Fibroblast of lung (primary cell): ENCODE measurements at regions not wholly inside any gene's neighbourhood (a gene's known extent, or its start where the extent isn't known, plus 50 kb on each side); places are given as distances from the start of the nearest gene placed in this dataset.

Source experiments
- DNase-seq, 2 donors: peaks; one replicate each; pipeline versions ENCODE4 v3.0.0 to v3.0.0-alpha.2; 2010; ENCODE audit warnings: low read depth in 2 of 2
- H2AFZ ChIP-seq: 2 replicates; pipeline ENCODE4 v1.5.1; 2012; ENCODE audit warnings: low read length, control low read depth, inconsistent platforms
- H3K27ac ChIP-seq: 2 replicates; pipeline ENCODE4 v1.5.1; 2011; ENCODE audit warnings: low read length, control low read depth; ENCODE audit not compliant: insufficient read depth
- H3K27me3 ChIP-seq: 2 replicates; pipeline ENCODE4 v1.5.1; 2011; ENCODE audit warnings: mild to moderate bottlenecking, low read length; ENCODE audit not compliant: control insufficient read depth, insufficient read depth
- H3K36me3 ChIP-seq: 2 replicates; pipeline ENCODE4 v1.5.1; 2011; ENCODE audit warnings: low read length; ENCODE audit not compliant: control insufficient read depth, insufficient read depth
- H3K4me1 ChIP-seq: 2 replicates; pipeline ENCODE4 v1.5.1; 2011; ENCODE audit warnings: low read length; ENCODE audit not compliant: control insufficient read depth, insufficient read depth; ENCODE audit errors: extremely low read depth
- H3K4me2 ChIP-seq: 2 replicates; pipeline ENCODE4 v1.5.1; 2011; ENCODE audit warnings: low read length, control low read depth; ENCODE audit not compliant: insufficient read depth; ENCODE audit errors: extremely low read depth
- H3K4me3 ChIP-seq, 4 experiments: fragments of 200-600 bp in 1 of 4; sonication (generic) in 1 of 4; replicated peaks in 1 of 4; 2 replicates each; pipeline ENCODE4 v1.5.1; 2011 to 2016; ENCODE audit warnings: low read length in 4 of 4, low read depth in 3 of 4, mild to moderate bottlenecking in 3 of 4, control low read depth in 2 of 4, inconsistent platforms in 1 of 4, mixed read lengths in 1 of 4; ENCODE audit not compliant: insufficient read depth in 1 of 4; ENCODE audit errors: control extremely low read depth in 1 of 4
- H3K79me2 ChIP-seq: 2 replicates; pipeline ENCODE4 v1.5.1; 2012; ENCODE audit warnings: mild to moderate bottlenecking, low read length, inconsistent platforms; ENCODE audit not compliant: control insufficient read depth, insufficient read depth
- H3K9ac ChIP-seq: 2 replicates; pipeline ENCODE4 v1.5.1; 2011; ENCODE audit warnings: mild to moderate bottlenecking, low read length, control low read depth; ENCODE audit not compliant: insufficient read depth
- H3K9me3 ChIP-seq: 2 replicates; pipeline ENCODE4 v1.5.1; 2012; ENCODE audit warnings: low read depth, low read length; ENCODE audit not compliant: control insufficient read depth, insufficient read depth
- H4K20me1 ChIP-seq: 2 replicates; pipeline ENCODE4 v1.5.1; 2011; ENCODE audit warnings: low read length; ENCODE audit not compliant: control insufficient read depth, insufficient read depth; ENCODE audit errors: extremely low read depth
- EZH2 ChIP-seq: IDR thresholded peaks from 2 replicates; pipeline ENCODE4 v1.5.1; 2012; ENCODE audit warnings: low read length, control low read depth, mild to moderate bottlenecking; ENCODE audit errors: missing control alignments
- TF ChIP-seq, protein P1 (sequence below), 2 donors: IDR thresholded peaks in 1 of 2; conservative IDR thresholded peaks in 1 of 2; 1 replicate in 1 of 2; 2 replicates in 1 of 2; pipeline ENCODE4 v1.5.1; 2011 to 2012; ENCODE audit warnings: low read length in 2 of 2, control low read depth in 1 of 2, inconsistent platforms in 1 of 2, low read depth in 1 of 2, mild to moderate bottlenecking in 1 of 2

DNA sequence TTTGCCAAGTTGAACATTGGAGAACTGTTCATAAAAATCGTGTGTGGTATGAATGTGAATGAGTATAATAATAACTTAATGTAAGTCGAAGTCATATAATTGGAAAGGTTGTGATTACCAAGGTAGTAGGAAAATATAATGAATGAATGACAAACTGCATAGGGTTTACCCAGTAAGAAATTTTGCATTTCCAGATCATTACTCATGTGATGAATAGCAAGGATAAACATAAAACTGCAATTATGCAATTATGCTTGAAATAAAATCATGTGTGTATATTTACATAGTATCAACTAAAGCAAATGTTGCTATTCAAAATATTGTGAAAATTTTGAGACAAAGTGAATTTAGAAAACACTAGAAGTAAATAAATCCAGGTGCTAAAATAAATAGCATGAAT lies 1108.7 kb upstream of the TMEFF2 start:
- no peaks in the 10 kb centered on the region for H3K4me1 ChIP-seq
- H3K9me3 ChIP-seq: no peaks in the 10 kb centered on the region
- no peaks in the 10 kb centered on the region for H4K20me1 ChIP-seq
- no peak overlapping the region for H3K9ac ChIP-seq
- no peak overlapping the region for H3K27ac ChIP-seq
- no peak overlapping the region for H3K4me3 ChIP-seq
- H3K4me2 ChIP-seq: no peak overlapping the region
- no peaks in the 10 kb centered on the region for H3K36me3 ChIP-seq
- no peak overlapping the region for H2AFZ ChIP-seq
- no peaks in the 10 kb centered on the region for H3K27me3 ChIP-seq
- TF ChIP-seq, protein P1, sequence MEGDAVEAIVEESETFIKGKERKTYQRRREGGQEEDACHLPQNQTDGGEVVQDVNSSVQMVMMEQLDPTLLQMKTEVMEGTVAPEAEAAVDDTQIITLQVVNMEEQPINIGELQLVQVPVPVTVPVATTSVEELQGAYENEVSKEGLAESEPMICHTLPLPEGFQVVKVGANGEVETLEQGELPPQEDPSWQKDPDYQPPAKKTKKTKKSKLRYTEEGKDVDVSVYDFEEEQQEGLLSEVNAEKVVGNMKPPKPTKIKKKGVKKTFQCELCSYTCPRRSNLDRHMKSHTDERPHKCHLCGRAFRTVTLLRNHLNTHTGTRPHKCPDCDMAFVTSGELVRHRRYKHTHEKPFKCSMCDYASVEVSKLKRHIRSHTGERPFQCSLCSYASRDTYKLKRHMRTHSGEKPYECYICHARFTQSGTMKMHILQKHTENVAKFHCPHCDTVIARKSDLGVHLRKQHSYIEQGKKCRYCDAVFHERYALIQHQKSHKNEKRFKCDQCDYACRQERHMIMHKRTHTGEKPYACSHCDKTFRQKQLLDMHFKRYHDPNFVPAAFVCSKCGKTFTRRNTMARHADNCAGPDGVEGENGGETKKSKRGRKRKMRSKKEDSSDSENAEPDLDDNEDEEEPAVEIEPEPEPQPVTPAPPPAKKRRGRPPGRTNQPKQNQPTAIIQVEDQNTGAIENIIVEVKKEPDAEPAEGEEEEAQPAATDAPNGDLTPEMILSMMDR (conservative IDR thresholded peaks at IDR 0.05 in 1 of 2, IDR thresholded peaks at IDR 0.05 in 1 of 2; ENCODE audit: low read depth in 1 of 2, low read length in 2 of 2): no peak
- no peak for TF ChIP-seq EZH2
- H3K79me2 ChIP-seq: no peaks in the 10 kb centered on the region
- DNase-seq: no peak

DNA sequence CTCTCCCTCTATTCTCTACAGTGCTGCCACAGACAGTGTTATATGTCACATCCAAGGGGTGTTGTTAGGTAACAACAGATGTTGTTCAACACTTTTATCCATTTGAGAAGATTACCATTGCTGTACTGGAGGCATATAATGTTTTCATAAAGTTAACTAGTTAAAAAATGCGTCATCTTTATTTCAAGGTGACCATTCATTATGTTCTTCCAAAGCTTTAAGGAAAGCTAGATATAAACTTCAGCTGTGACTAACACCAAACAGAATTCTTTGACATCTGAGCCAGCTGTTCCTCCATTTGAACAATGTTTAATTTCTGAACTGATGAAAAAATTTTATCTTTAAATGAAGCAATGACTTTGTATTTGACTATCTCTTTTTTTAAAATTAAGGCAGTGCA lies 1099.6 kb upstream of the TMEFF2 start:
- DNase-seq: no peak
- Histone ChIP-seq H3K4me1 (no peaks in the 10 kb centered on the region), H3K4me2 (no peak overlapping the region)

DNA sequence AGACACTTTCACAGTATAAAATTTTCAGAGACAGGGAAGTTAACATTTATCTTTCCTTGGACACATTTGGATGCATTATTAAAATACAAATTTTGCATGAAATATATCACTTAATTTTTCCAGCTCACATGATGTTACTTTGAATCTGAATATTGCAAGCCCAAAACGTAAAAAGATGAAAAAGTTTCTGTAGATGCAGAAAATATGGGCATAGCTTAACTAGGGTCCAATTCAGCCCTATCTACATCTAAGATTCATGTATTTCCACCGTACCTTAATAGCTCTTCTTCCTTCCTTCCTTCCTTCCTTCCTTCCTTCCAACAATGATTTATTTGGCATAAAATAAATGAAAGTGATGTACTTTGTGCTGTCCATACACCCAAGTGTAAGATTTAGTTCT lies 1084.6 kb upstream of the TMEFF2 start:
- Histone ChIP-seq H3K4me3 (no peak overlapping the region), H2AFZ (no peak overlapping the region), H3K27me3 (no peaks in the 10 kb centered on the region), H3K27ac (no peak overlapping the region), H3K9me3 (no peaks in the 10 kb centered on the region), H3K4me2 (no peak overlapping the region), H3K36me3 (no peaks in the 10 kb centered on the region), H4K20me1 (no peaks in the 10 kb centered on the region), H3K4me1 (no peaks in the 10 kb centered on the region), H3K9ac (no peak overlapping the region), H3K79me2 (no peaks in the 10 kb centered on the region)
- TF ChIP-seq EZH2: no peak
- TF ChIP-seq, protein P1 (conservative IDR thresholded peaks at IDR 0.05 in 1 of 2, IDR thresholded peaks at IDR 0.05 in 1 of 2; ENCODE audit: low read depth in 1 of 2, low read length in 2 of 2): no peak
- no peak for DNase-seq

More for the DNA sequence above, 1099.6 kb upstream of the TMEFF2 start:
- no peak overlapping the region for H2AFZ ChIP-seq
- no peak for TF ChIP-seq EZH2
- TF ChIP-seq, protein P1 (conservative IDR thresholded peaks at IDR 0.05 in 1 of 2, IDR thresholded peaks at IDR 0.05 in 1 of 2; ENCODE audit: low read depth in 1 of 2, low read length in 2 of 2): no peak
- no peaks in the 10 kb centered on the region for H3K27me3 ChIP-seq
- no peaks in the 10 kb centered on the region for H4K20me1 ChIP-seq
- no peak overlapping the region for H3K9ac ChIP-seq
- no peak overlapping the region for H3K4me3 ChIP-seq
- H3K27ac ChIP-seq: no peak overlapping the region
- H3K9me3 ChIP-seq: no peaks in the 10 kb centered on the region
- no peaks in the 10 kb centered on the region for H3K36me3 ChIP-seq
- H3K79me2 ChIP-seq: no peaks in the 10 kb centered on the region
